K562 (cell line): ENCODE measurements at regions not wholly inside any gene's neighbourhood (a gene's known extent, or its start where the extent isn't known, plus 50 kb on each side); places are given as distances from the start of the nearest gene placed in this dataset.

Experiments used
- ATF4 ChIP-seq: fragments of 450-650 bp; formaldehyde crosslinking; IDR thresholded peaks from 2 replicates; pipeline ENCODE4 v1.4.0; 2022; ENCODE audit warnings: mild to moderate bottlenecking, moderate library complexity
- CGGBP1 ChIP-seq: fragments of 250-450 bp; sonication (Bioruptor Pico); IDR thresholded peaks from 2 replicates; pipeline ENCODE4 v1.9.0; 2021; ENCODE audit warnings: mild to moderate bottlenecking
- CSDE1 ChIP-seq, 2 experiments: fragments of 450-650 bp; IDR thresholded peaks; 2 replicates each; pipeline ENCODE4 v1.6.1; 2016; ENCODE audit warnings: mild to moderate bottlenecking in 1 of 2
- EWSR1 ChIP-seq: fragments of 450-650 bp; IDR thresholded peaks from 2 replicates; pipeline ENCODE4 v1.6.1; 2018; ENCODE audit warnings: borderline replicate concordance, mild to moderate bottlenecking, low read depth, moderate library complexity; ENCODE audit not compliant: partially characterized antibody
- MYBL2 ChIP-seq, 2 experiments: fragments of 450-650 bp in 1 of 2; sonication (generic) in 1 of 2; formaldehyde crosslinking in 1 of 2; IDR thresholded peaks; 2 replicates each; pipeline versions ENCODE4 v1.6.1 to v1.8.1; 2017 to 2022; ENCODE audit warnings: borderline replicate concordance in 1 of 2, inconsistent platforms in 1 of 2, low read depth in 1 of 2, mild to moderate bottlenecking in 1 of 2, missing genetic modification reagents in 1 of 2, moderate library complexity in 1 of 2
- NFE2L1 ChIP-seq: fragments of 450-650 bp; IDR thresholded peaks from 2 replicates; pipeline ENCODE4 v1.6.1; 2016; ENCODE audit warnings: missing genetic modification characterization, low read depth, mild to moderate bottlenecking, missing compliant biosample characterization, moderate library complexity, borderline replicate concordance
- NRF1 ChIP-seq, 2 experiments: fragments of 450-650 bp; IDR thresholded peaks in 1 of 2; conservative IDR thresholded peaks in 1 of 2; 2 replicates each; pipeline ENCODE4 v1.6.1; 2014; ENCODE audit warnings: mild to moderate bottlenecking in 2 of 2
- PTTG1 ChIP-seq: fragments of 450-650 bp; IDR thresholded peaks from 2 replicates; pipeline ENCODE4 v1.6.1; 2016; ENCODE audit warnings: low read depth, mild to moderate bottlenecking, missing genetic modification characterization, missing compliant biosample characterization
- TGIF2 ChIP-seq: sonication (generic); formaldehyde crosslinking; IDR thresholded peaks from 2 replicates; pipeline ENCODE4 v1.8.1; 2022; ENCODE audit warnings: mild to moderate bottlenecking, missing genetic modification reagents, moderate library complexity
- TRIM28 ChIP-seq: fragments of 450-650 bp; IDR thresholded peaks from 2 replicates; pipeline ENCODE4 v1.6.1; 2017
- ZBTB8A ChIP-seq: fragments of 450-650 bp; IDR thresholded peaks from 2 replicates; pipeline ENCODE4 v1.6.1; 2018; ENCODE audit warnings: mild to moderate bottlenecking, moderate library complexity; ENCODE audit not compliant: partially characterized antibody
- ZMIZ1 ChIP-seq, 2 experiments: fragments of 150-350 bp in 1 of 2; IDR thresholded peaks; 2 replicates each; pipeline ENCODE4 v1.6.1; 2012 to 2016; ENCODE audit warnings: low read depth in 2 of 2, low read length in 2 of 2, mild to moderate bottlenecking in 1 of 2, moderate library complexity in 1 of 2
- ZNF146 ChIP-seq: IDR thresholded peaks from one replicate; pipeline ENCODE4 v1.6.1; 2018; ENCODE audit warnings: missing compliant biosample characterization; ENCODE audit not compliant: unreplicated experiment
- ZNF384 ChIP-seq: IDR thresholded peaks from 2 replicates; pipeline ENCODE4 v1.6.1; 2012; ENCODE audit warnings: low read depth, low read length, improper control_type of control experiment
- ZNF407 ChIP-seq: fragments of 450-650 bp; IDR thresholded peaks from 2 replicates; pipeline ENCODE4 v1.6.1; 2016; ENCODE audit warnings: low read depth

GRCh38 chr13:50613356-50613831 lies 230.1 kb downstream of the DLEU7 start (continued):
- TF ChIP-seq ZNF407: no peak
- no peak for TF ChIP-seq ZNF146
- no peak for TF ChIP-seq ZNF384
- no peak for TF ChIP-seq EWSR1
- TF ChIP-seq MYBL2 (IDR thresholded peaks at IDR 0.05; ENCODE audit: low read depth): no peak
- no peak for TF ChIP-seq MYBL2 (CRISPR knock-in tag; IDR thresholded peaks at IDR 0.05; ENCODE audit: borderline replicate concordance)
- no peak for TF ChIP-seq NFE2L1 (tag)
- TF ChIP-seq PTTG1 (tag): no peak
- peak in 1 of 2 experiments; percentile 87; a peak in 2 of 4 replicates for TF ChIP-seq ZMIZ1 (IDR thresholded peaks at IDR 0.05; ENCODE audit: low read depth in 2 of 2, low read length in 2 of 2)
- no peak for TF ChIP-seq CSDE1 (IDR thresholded peaks at IDR 0.05)
- no peak for TF ChIP-seq NRF1 (conservative IDR thresholded peaks at IDR 0.05 in 1 of 2, IDR thresholded peaks at IDR 0.05 in 1 of 2)
- TF ChIP-seq ZBTB8A: no peak
- 0 out of 2 replicates have a peak, but pooled peaks have one; percentile 18 for TF ChIP-seq TRIM28
- TF ChIP-seq CGGBP1: no peak
- TF ChIP-seq TGIF2 (CRISPR knock-in tag): no peak
- peak; percentile 26; the same call in 1 of the 2 replicates for TF ChIP-seq ATF4
